ENCODE measurements at regions not wholly inside any gene's neighbourhood (a gene's known extent, or its start where the extent isn't known, plus 50 kb on each side); places are given as distances from the start of the nearest gene placed in this dataset.
"Not testable (repeated sequence)": the region's sequence is repeated elsewhere in the genome, so short reads cannot be mapped to it uniquely, and the experiment has no call there.

DNA sequence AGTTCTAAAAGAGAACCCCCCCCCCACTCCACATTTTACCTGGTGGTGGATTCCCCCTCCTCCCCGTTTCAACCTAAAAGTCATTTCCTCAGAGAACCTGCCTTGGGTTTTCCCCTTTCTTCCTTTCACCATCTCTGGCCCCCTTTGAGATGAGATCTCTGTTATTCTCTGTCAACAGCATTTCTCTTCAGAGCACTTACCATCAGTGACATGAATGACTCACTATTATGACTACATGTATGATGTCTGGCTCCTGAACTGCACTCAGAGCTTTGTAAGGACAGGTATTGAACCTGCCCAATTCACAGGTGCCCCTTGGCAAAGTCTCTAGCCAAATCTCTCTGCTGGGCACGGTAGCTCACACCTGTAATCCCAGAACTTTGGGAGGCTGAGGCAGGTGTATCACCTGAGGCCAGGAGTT lies 61.4 kb upstream of the JARID2 start:
- H3K27ac ChIP-seq = no peak overlapping the region
- no peak for TF ChIP-seq POLR2A (IDR thresholded peaks at IDR 0.05)
- TF ChIP-seq POLR2AphosphoS5 (IDR thresholded peaks at IDR 0.05) = no peak
- TF ChIP-seq, protein P1, sequence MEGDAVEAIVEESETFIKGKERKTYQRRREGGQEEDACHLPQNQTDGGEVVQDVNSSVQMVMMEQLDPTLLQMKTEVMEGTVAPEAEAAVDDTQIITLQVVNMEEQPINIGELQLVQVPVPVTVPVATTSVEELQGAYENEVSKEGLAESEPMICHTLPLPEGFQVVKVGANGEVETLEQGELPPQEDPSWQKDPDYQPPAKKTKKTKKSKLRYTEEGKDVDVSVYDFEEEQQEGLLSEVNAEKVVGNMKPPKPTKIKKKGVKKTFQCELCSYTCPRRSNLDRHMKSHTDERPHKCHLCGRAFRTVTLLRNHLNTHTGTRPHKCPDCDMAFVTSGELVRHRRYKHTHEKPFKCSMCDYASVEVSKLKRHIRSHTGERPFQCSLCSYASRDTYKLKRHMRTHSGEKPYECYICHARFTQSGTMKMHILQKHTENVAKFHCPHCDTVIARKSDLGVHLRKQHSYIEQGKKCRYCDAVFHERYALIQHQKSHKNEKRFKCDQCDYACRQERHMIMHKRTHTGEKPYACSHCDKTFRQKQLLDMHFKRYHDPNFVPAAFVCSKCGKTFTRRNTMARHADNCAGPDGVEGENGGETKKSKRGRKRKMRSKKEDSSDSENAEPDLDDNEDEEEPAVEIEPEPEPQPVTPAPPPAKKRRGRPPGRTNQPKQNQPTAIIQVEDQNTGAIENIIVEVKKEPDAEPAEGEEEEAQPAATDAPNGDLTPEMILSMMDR (IDR thresholded peaks at IDR 0.05) = no peak
- no peak for TF ChIP-seq EP300 (IDR thresholded peaks at IDR 0.05)
- ATAC-seq (ENCODE audit: low FRiP score in 2 of 2) (no peak), DNase-seq (no peak)
- H3K4me3 ChIP-seq = no peak overlapping the region
- no peaks in the 10 kb centered on the region for H3K27me3 ChIP-seq
- H3K36me3 ChIP-seq = no peaks in the 10 kb centered on the region
- H3K4me1 ChIP-seq = no peaks in the 10 kb centered on the region
- WGBS, 2 donors = 74 to 84% methylated on average over 2 of the region's 2 CpGs
- no peaks in the 10 kb centered on the region for H3K9me3 ChIP-seq

DNA sequence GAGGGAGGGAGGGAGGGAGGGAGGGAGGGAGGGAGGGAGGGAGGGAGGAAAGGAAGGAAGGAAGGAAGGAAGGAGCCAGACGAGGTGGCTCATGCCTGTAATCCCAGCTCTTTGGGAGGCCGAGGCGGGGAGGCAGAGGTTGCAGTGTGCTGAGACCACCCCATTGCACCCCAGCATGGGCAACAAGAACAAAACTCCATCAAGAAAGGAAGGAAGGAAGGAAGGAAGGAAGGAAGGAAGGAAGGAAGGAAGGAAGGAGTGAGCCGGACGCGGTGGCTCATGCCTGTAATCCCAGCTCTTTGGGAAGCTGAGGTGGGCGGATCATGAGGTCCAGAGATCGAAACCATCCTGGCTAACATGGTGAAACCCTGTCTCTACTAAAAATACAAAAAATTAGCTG lies 60.8 kb upstream of the JARID2 start:
- H3K4me3 ChIP-seq; H3K36me3 ChIP-seq; H3K9me3 ChIP-seq; H3K4me1 ChIP-seq; DNase-seq; H3K27ac ChIP-seq; ATAC-seq (ENCODE audit: low FRiP score in 2 of 2); H3K27me3 ChIP-seq: not testable (repeated sequence)
- 79 to 82% methylated on average over 8 of the region's 8 CpGs for WGBS, 2 donors

DNA sequence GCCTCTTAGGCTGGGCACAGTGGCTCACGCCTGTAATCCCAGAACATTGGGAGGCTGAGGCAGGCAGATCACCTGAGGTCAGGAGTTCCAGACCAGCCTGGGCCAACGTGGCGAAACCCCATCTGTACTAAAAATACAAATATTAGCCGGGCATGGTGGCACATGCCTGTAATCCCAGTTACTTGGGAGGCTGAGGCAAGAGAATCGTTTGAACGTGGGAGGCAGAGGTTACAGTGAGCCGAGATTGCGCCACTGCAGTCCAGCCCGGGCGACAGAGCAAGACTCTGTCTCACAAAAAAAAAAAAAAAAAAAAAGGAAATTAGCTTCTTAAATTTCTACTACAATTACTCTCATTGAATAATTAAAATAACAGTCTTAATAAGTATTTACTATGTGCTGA lies 52.4 kb upstream of the JARID2 start:
- peak in 1 of 2 donors; percentile 60 for DNase-seq
- 76 to 78% methylated on average over 10 of the region's 10 CpGs for WGBS, 2 donors
- not testable (repeated sequence) for ATAC-seq (ENCODE audit: low FRiP score in 2 of 2); H3K36me3 ChIP-seq; H3K4me1 ChIP-seq; H3K9me3 ChIP-seq; H3K27me3 ChIP-seq; H3K4me3 ChIP-seq; H3K27ac ChIP-seq

DNA sequence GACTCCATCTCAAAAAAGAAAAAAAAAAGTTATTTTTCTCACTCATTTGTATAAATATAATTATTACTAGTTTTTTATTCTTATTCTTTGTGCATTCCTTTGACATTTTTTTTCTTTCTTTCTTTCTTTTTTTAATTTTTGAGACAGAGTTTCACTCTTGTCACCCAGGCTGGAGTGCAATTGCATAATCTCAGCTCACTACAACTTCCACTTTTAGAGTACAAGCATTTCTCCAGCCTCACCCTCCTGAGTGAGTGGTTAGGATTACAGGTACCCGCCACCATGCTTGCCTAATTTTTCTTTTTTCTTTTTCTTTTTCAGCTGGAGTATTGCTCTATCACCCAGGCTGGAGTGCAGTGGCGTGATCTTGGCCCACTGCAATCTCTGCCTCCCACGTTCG lies 51.4 kb upstream of the JARID2 start:
- no peak overlapping the region for H3K27ac ChIP-seq
- peaks cover 0 to 5% (median 0%) of the 10 kb centered on the region in 4 donors for H3K4me1 ChIP-seq
- ATAC-seq (ENCODE audit: low FRiP score in 2 of 2) (no peak), DNase-seq (peak in 1 of 2 donors; percentile 32)
- no peak overlapping the region for H3K4me3 ChIP-seq
- H3K36me3 ChIP-seq = no peaks in the 10 kb centered on the region
- no peak for TF ChIP-seq EP300 (IDR thresholded peaks at IDR 0.05)
- TF ChIP-seq, protein P1 (IDR thresholded peaks at IDR 0.05) = no peak
- TF ChIP-seq POLR2A (IDR thresholded peaks at IDR 0.05) = no peak
- TF ChIP-seq POLR2AphosphoS5 (IDR thresholded peaks at IDR 0.05) = no peak
- H3K27me3 ChIP-seq = no peaks in the 10 kb centered on the region
- H3K9me3 ChIP-seq = no peaks in the 10 kb centered on the region
- WGBS, 2 donors = 61 to 75% methylated on average over 4 of the region's 4 CpGs

Small RNAs in the stretch of these regions (small RNA-seq; reads per million reads assigned to genes)
- gene RN7SL332P = 0 reads per million in 4 donors
- 0 reads per million in 4 donors for gene RNU6-793P

Measured in upper lobe of left lung (tissue), 6 donors.